ENCODE measurements at regions not wholly inside any gene's neighbourhood (a gene's known extent, or its start where the extent isn't known, plus 50 kb on each side); places are given as distances from the start of the nearest gene placed in this dataset.

- TF ChIP-seq, protein P1, sequence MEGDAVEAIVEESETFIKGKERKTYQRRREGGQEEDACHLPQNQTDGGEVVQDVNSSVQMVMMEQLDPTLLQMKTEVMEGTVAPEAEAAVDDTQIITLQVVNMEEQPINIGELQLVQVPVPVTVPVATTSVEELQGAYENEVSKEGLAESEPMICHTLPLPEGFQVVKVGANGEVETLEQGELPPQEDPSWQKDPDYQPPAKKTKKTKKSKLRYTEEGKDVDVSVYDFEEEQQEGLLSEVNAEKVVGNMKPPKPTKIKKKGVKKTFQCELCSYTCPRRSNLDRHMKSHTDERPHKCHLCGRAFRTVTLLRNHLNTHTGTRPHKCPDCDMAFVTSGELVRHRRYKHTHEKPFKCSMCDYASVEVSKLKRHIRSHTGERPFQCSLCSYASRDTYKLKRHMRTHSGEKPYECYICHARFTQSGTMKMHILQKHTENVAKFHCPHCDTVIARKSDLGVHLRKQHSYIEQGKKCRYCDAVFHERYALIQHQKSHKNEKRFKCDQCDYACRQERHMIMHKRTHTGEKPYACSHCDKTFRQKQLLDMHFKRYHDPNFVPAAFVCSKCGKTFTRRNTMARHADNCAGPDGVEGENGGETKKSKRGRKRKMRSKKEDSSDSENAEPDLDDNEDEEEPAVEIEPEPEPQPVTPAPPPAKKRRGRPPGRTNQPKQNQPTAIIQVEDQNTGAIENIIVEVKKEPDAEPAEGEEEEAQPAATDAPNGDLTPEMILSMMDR (IDR thresholded peaks at IDR 0.05 in 8 of 11, conservative IDR thresholded peaks at IDR 0.05 in 3 of 11) = no peak
- no peak for TF ChIP-seq POLR2AphosphoS5 (IDR thresholded peaks at IDR 0.05)
- no peak for TF ChIP-seq POLR2A (IDR thresholded peaks at IDR 0.05)
These were observed 1925.8 kb upstream of the PRR20A start for GRCh38 chr13:55214841-55215345.

Data from spleen (tissue), 7 donors.